ENCODE measurements at regions not wholly inside any gene's neighbourhood (a gene's known extent, or its start where the extent isn't known, plus 50 kb on each side); places are given as distances from the start of the nearest gene placed in this dataset.

GRCh38 chr12:60337839-60338549, 742.2 kb downstream of the SLC16A7 start:
- no peak for DNase-seq (ENCODE audit: low spot score)

GRCh38 chr12:60345442-60345841, 749.6 kb downstream of the SLC16A7 start:
- no peak for DNase-seq (ENCODE audit: low spot score)

GRCh38 chr12:60349232-60349978, 753.6 kb downstream of the SLC16A7 start:
- no peak for DNase-seq (ENCODE audit: low spot score)

GRCh38 chr12:60387356-60387755, 791.5 kb downstream of the SLC16A7 start:
- DNase-seq (ENCODE audit: low spot score), result no peak

DNA sequence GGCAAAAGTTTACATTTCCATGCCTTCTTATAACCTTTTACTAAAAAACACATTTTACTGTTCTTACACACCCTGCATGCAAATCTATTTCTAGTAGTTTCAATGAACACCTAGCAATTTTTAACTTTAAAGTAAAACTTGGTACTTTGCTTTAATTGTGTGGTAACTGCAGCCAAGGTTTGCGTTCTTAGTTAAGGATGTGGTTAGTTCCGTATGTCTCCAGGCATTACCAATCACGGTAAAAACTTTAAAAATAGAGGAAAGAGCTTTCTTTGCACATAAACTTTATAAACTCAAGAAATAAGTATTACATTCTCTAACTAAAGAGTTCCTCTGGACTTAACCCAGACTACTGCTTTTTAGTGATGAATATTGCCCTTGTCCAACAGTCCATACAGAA, 795.2 kb downstream of the SLC16A7 start:
- DNase-seq (ENCODE audit: low spot score), result no peak

DNA sequence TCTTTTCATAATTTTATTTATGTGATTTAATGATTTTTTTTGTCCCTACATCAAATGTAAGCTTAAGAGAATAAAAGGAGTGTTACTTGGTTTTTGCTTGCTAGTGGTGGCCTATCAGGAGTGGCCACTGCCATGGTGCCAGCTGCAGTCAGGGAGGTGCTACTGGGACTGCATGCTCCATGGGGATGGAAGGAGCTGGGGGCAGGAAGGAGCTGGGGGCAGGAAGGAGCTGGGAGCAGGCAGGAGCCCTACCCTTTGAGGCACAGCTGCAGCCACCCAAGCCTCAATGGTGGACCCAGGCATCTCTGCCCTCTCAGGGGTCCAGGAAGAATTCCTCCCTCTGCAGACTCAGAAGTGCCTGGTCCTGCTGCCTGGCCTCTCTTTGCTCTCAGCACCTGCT, 796.0 kb downstream of the SLC16A7 start:
- DNase-seq (ENCODE audit: low spot score), result no peak

- no peak for DNase-seq (ENCODE audit: low spot score)
These were observed 797.3 kb downstream of the SLC16A7 start for GRCh38 chr12:60393093-60393492.

- DNase-seq (ENCODE audit: low spot score), result no peak
These were observed 798.8 kb downstream of the SLC16A7 start for GRCh38 chr12:60394665-60395064.

DNA sequence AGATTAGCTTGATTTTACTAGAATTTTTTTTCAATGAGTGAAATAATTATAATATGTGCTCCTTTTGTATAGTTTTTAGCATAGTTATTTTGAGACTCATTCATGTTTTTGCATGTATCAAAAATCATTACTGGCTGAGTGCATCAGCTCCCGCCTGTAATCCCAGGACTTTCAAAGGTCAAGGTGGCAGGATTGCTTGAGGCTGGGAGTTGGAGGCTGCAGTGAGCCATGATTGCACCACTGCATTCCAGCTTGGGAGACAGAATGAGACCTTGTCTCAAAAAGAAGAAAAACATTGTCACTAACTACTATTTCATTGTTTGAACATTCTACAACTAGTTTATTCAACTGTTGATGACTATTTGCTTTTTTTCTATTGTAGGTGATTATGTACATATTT, 802.7 kb downstream of the SLC16A7 start:
- DNase-seq (ENCODE audit: low spot score), result no peak

DNA sequence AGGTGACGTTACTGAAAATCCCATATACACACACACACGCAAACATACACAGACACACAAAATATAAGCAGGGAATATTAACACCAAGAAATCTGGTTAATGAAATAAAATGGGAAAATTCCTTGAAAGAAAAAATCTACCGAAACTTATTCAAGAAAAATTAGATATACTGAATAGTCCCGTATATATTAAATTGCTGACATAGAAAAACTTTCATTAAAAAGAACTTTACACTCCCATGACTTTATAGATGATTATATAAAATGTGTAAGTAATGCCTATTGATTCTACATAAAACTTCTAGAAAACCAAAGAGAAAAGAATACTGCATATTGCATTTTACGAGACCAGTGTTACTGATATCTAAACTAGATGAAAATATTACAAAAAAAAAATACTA, 803.2 kb downstream of the SLC16A7 start:
- no peak for DNase-seq (ENCODE audit: low spot score)

- no peak for DNase-seq (ENCODE audit: low spot score)
These were observed 807.2 kb downstream of the SLC16A7 start for GRCh38 chr12:60402996-60403395.

DNA sequence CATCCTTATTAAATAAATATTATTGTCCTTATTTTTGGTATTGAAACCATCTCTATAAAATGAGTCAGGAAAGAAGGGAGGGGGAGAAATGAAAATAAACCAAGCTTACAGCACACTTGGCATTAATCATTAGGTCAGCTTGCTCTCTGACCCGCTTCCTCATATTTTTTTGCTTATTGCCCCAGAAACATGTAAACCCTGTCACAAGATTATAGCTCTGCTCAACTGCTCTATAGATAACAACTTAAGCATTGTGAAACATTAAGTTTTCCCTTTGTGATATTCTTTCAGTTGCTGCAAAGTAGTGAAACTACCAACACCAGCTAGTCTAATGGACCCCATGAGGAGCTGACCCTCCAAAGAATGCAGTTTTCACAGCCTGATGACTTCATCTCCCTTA, 819.5 kb downstream of the SLC16A7 start:
- no peak for DNase-seq (ENCODE audit: low spot score)

GRCh38 chr12:60419986-60420385, 824.2 kb downstream of the SLC16A7 start:
- DNase-seq (ENCODE audit: low spot score), result no peak

DNA sequence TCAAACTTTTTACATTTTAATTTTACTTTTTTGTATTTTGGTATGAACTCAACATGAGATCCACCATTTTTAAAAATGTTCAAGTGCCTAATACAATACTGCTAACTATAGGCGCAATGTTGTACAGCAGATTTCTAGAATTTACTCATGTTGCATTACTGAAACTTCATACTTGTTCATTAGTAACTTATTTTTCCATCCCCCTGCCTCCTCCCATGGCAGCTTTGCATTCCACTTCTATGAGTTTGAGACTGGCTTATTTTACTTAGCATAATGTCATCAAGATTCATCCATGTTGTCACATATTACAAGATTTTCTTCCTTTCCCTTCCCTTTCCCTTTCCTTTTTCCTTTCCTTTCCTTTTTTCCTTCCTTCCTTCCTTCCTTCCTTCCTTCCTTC, 825.9 kb downstream of the SLC16A7 start:
- no peak for DNase-seq (ENCODE audit: low spot score)

DNA sequence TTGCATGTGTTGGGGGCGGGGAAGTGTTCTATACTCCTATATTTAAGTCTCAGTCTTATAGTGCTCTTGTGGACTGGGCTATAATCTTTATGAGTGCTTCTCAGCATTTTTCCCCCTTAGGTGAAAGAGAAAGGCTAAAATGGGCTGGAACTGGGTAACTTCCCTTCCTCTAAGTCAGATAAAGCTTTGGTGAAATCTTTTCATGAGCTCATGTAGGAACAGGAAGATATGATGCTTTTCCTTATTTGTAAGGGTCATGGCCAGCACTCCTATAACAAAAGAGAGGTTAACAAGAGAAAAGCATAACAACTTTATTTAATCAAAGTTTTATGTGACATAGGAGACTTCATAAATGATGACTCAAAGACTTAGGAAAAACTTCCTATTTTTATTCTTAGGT, 841.5 kb downstream of the SLC16A7 start:
- DNase-seq (ENCODE audit: low spot score), result no peak

- DNase-seq (ENCODE audit: low spot score), result no peak
These were observed 845.7 kb downstream of the SLC16A7 start for GRCh38 chr12:60441577-60441976.

DNA sequence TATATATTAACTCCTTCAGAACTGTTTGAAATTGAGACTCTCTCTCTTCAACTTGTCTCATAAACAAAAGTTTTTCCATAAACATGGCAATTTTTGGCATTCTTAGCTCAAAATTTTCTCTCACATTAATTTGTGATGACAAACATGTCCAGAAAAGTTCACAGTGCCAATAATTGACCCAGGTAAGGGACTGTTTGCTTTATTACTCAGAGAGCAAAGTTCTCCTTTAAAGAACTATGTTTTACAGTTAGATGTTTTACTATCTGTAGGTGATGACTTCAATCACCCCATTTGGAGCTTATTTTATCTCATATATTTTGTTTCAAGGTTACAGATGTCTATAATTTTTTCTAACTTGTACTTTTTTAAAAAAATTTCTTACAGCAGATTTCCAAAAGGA, 855.6 kb downstream of the SLC16A7 start:
- DNase-seq (ENCODE audit: low spot score), result no peak

- DNase-seq (ENCODE audit: low spot score), result no peak
These were observed 869.2 kb downstream of the SLC16A7 start for GRCh38 chr12:60465060-60465459.

DNA sequence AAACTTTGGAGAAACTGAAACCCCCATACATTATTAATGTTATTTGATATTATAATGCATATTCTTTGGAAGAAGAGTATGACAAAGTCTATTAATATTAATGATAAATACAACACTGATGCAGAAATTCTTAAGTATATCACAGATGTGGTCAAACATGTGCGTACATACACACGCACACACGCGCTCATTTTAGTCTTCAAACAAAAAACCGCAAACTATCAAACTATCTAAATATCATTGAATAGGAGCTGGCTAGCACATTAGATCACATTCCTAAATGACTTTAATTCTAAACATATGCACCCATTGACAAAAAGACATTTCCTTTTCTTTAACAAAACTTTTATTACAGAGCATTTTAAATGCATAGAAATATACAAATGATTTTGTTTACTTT, 872.7 kb downstream of the SLC16A7 start:
- DNase-seq (ENCODE audit: low spot score), result no peak

GRCh38 chr12:60475825-60476224, 880.0 kb downstream of the SLC16A7 start:
- no peak for DNase-seq (ENCODE audit: low spot score)

GRCh38 chr12:60487284-60487683, 891.5 kb downstream of the SLC16A7 start:
- DNase-seq (ENCODE audit: low spot score), result no peak

- no peak for DNase-seq (ENCODE audit: low spot score)
These were observed 893.2 kb downstream of the SLC16A7 start for GRCh38 chr12:60489071-60489470.

DNA sequence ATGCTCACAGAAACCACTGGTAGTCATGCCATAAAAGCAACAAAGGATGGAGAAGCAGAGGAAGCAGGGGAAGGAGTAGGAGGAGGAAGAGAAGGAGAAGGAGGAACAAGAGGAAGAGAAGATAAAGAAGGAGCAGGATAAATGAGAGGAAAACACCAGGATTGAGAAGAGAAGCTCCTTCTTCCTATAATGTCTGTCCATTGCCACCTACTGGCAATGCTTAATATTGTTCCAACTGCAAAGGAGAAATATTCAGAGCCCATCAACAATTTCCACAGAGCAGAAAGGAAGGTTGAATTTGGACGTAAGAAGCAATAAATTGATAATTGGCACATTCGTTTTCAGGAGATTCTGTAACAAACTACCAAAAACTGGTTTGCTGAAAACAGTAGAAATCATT, 898.4 kb downstream of the SLC16A7 start:
- peak; percentile 37 for DNase-seq (ENCODE audit: low spot score)

DNA sequence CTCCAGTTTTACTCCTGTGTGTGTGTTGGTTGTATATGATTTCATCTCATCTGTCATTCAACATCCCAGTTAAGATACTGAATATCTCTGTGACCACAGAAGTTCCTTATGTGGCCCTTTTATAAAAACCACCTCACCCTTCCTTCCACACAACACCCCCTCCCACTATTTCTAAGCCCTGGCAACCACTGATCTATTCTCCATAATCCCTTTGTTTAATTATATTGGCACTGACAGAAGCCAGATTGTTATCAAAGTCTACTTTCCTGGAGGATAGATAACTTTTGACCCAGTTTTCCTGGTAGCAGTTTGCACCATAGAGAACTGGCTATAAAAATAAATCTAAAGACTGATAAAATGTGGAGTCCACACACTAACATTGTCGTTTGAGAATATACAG, 902.8 kb downstream of the SLC16A7 start:
- no peak for DNase-seq (ENCODE audit: low spot score)
